Mesothelial cell of epicardium (in vitro differentiated cells): ENCODE measurements at regions not wholly inside any gene's neighbourhood (a gene's known extent, or its start where the extent isn't known, plus 50 kb on each side); places are given as distances from the start of the nearest gene placed in this dataset.

Experiments
- DNase-seq, 2 experiments: peaks; one replicate each; pipeline ENCODE4 v3.0.0; 2021; ENCODE audit warnings: low spot score in 2 of 2; ENCODE audit not compliant: unreplicated experiment in 2 of 2
- H3K27ac Mint-ChIP-seq: 2 replicates; pipeline ENCODE4 v1.8.0; 2021; ENCODE audit warnings: mixed read lengths
- H3K27me3 Mint-ChIP-seq: 2 replicates; pipeline ENCODE4 v1.8.0; 2021; ENCODE audit warnings: low read depth, mixed read lengths
- H3K36me3 Mint-ChIP-seq: 2 replicates; pipeline ENCODE4 v1.8.0; 2021; ENCODE audit warnings: mixed read lengths
- H3K4me1 Mint-ChIP-seq: 2 replicates; pipeline ENCODE4 v1.8.0; 2021; ENCODE audit warnings: mixed read lengths
- H3K4me3 Mint-ChIP-seq: 2 replicates; pipeline ENCODE4 v1.8.0; 2021; ENCODE audit warnings: mild to moderate bottlenecking, moderate library complexity, mixed read lengths
- H3K9me3 Mint-ChIP-seq: 2 replicates; pipeline ENCODE4 v1.8.0; 2021; ENCODE audit warnings: mixed read lengths
- TF ChIP-seq, protein P1 (sequence below): fragments of 200-600 bp; sonication (generic); IDR thresholded peaks from one replicate; pipeline ENCODE4 v1.5.0; 2021; ENCODE audit warnings: antibody characterized with exemption; ENCODE audit not compliant: unreplicated experiment

DNA sequence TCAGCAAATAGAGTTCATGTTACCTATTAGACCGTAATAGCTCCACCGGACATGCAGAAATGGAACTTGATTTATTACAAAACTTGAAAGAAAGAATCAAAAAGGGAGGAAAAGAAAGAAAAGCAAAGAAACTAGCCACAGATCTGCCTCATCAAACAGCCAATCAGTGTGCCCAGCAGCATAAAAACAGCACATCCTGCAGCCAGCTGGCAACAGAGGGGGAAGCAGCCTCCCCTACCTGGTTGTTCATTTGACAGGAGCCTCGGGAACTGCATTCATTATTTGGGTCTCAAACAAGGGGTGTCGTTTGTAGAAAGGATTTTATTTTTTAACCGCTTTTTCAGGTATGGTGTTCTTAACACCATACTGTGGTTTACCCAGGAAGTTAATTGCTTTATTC lies 181.5 kb upstream of the TOPAZ1 start:
- H3K9me3 Mint-ChIP-seq, result no peaks in the 10 kb centered on the region
- H3K27ac Mint-ChIP-seq, result no peak overlapping the region
- H3K36me3 Mint-ChIP-seq, result no peaks in the 10 kb centered on the region
- no peak for DNase-seq
- H3K4me3 Mint-ChIP-seq, result no peak overlapping the region
- H3K4me1 Mint-ChIP-seq, result peaks cover 35% of the 10 kb centered on the region
- H3K27me3 Mint-ChIP-seq, result peaks cover 64% of the 10 kb centered on the region
- TF ChIP-seq, protein P1, sequence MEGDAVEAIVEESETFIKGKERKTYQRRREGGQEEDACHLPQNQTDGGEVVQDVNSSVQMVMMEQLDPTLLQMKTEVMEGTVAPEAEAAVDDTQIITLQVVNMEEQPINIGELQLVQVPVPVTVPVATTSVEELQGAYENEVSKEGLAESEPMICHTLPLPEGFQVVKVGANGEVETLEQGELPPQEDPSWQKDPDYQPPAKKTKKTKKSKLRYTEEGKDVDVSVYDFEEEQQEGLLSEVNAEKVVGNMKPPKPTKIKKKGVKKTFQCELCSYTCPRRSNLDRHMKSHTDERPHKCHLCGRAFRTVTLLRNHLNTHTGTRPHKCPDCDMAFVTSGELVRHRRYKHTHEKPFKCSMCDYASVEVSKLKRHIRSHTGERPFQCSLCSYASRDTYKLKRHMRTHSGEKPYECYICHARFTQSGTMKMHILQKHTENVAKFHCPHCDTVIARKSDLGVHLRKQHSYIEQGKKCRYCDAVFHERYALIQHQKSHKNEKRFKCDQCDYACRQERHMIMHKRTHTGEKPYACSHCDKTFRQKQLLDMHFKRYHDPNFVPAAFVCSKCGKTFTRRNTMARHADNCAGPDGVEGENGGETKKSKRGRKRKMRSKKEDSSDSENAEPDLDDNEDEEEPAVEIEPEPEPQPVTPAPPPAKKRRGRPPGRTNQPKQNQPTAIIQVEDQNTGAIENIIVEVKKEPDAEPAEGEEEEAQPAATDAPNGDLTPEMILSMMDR, result no peak

DNA sequence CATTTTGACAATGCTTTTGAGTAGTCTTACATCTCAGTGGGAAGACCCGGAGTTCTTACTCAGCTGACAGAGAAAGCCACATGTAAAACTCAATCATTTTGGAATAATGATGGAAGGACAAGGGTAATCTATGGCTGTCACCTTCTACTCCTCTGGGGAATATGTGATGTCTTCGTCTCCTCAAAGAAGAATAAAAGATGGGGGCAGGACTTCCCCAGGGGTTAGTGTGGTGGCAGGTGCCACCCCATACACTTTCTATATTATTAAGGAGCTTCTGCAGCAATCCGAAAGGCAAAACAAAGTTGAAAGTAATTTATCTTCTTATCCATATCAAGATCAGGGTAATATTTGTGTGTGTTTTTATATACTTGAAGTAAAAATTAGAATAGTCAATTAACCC lies 180.4 kb upstream of the TOPAZ1 start:
- TF ChIP-seq, protein P1, result no peak
- no peak overlapping the region for H3K4me3 Mint-ChIP-seq
- H3K4me1 Mint-ChIP-seq, result peaks cover 27% of the 10 kb centered on the region
- H3K9me3 Mint-ChIP-seq, result no peaks in the 10 kb centered on the region
- H3K27me3 Mint-ChIP-seq, result peaks cover 63% of the 10 kb centered on the region
- H3K36me3 Mint-ChIP-seq, result no peaks in the 10 kb centered on the region
- DNase-seq, result no peak
- H3K27ac Mint-ChIP-seq, result no peak overlapping the region

DNA sequence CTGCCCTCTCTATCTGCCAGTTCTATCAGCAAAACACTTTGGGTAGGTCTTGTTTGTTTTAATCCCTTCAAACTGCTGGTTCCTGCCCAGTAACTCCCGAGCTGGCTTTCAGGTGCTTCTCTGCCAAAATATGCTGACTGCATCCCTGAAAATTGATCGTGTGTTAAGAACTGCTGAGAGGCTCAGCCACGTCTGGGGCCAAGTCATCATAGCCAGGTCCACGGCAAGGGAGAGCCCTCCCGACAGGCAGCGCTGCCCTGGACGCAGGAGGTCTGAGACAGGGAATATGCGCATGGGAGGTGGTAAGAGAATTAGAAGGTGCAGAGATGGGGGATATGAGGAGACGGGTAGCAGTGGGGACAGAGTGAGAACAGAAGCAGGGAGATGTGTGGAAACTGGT lies 179.7 kb upstream of the TOPAZ1 start:
- H3K27me3 Mint-ChIP-seq, result peaks cover 61% of the 10 kb centered on the region

DNA sequence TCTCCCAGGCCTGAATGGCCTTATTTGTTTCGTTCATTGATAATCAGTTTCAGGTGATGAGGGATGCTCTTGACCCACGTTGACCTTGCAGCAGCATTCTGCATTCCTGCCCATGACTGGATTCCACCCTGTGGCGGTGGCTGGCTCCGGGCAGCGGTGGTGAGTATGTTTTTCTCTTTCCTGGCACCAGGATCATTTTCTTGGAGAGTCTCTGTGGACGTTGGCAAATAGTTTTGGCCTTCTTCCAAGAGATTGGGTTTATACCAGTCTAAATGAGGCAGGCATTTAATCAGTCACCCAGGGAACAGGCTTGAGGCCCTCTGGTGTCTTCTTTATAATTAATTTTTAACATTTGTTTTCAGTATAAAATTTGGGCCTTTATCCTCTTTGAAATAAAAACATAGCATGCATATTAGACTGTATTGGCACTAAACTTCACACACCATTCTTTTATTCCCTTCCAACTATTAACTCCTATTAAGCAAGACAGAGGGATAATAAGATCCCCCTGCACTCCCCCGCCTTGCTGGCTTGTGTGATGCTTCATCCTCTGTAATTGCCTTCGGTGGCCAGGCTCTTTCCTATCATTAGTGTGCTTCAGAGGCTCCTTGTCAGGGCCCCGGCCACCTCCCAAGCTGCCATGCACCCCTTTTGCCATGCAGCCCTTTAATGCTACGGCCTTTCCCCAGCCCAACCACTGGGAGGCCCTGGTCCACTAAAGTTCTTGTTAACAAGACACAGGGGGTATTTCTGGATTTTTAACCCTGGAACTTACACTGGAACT lies 176.2 kb upstream of the TOPAZ1 start:
- Mint-ChIP-seq H3K36me3 (no peaks in the 10 kb centered on the region), H3K27ac (no peak overlapping the region)

More for the DNA sequence above, 179.7 kb upstream of the TOPAZ1 start:
- no peak overlapping the region for H3K4me3 Mint-ChIP-seq
- H3K36me3 Mint-ChIP-seq, result no peaks in the 10 kb centered on the region
- TF ChIP-seq, protein P1, result no peak
- no peak for DNase-seq
- no peak overlapping the region for H3K27ac Mint-ChIP-seq
- peaks cover 25% of the 10 kb centered on the region for H3K4me1 Mint-ChIP-seq
- H3K9me3 Mint-ChIP-seq, result no peaks in the 10 kb centered on the region

DNA sequence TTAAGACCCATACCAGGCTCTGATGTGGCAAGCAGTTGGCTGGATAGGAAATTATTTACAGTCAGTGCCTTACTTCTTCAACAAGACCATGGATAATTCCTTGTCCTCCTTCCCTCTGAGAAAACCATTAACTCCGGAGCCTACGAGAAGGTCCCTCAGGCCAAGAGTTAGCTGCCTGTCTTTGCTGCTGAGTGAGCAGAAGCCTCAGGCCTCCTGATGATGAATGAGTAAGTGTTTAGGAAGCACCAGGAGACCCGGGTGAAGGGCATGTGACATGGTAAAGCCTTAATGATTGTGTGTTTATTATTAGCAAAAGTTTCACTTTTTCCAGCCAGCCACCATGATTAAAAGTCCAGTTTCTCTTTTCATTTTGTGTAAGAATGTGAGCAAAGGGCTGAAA lies 174.9 kb upstream of the TOPAZ1 start:
- H3K9me3 Mint-ChIP-seq, result no peaks in the 10 kb centered on the region
- H3K27me3 Mint-ChIP-seq, result peaks cover 22% of the 10 kb centered on the region
- no peak for DNase-seq
- no peaks in the 10 kb centered on the region for H3K36me3 Mint-ChIP-seq
- H3K4me1 Mint-ChIP-seq, result peaks cover 4% of the 10 kb centered on the region
- H3K4me3 Mint-ChIP-seq, result no peak overlapping the region
- no peak overlapping the region for H3K27ac Mint-ChIP-seq
- TF ChIP-seq, protein P1, result no peak

More for the DNA sequence above, 176.2 kb upstream of the TOPAZ1 start:
- Mint-ChIP-seq H3K27me3 (peaks cover 30% of the 10 kb centered on the region), H3K9me3 (no peaks in the 10 kb centered on the region), H3K4me1 (peaks cover 9% of the 10 kb centered on the region), H3K4me3 (no peak overlapping the region)
- TF ChIP-seq, protein P1, result no peak
- no peak for DNase-seq

DNA sequence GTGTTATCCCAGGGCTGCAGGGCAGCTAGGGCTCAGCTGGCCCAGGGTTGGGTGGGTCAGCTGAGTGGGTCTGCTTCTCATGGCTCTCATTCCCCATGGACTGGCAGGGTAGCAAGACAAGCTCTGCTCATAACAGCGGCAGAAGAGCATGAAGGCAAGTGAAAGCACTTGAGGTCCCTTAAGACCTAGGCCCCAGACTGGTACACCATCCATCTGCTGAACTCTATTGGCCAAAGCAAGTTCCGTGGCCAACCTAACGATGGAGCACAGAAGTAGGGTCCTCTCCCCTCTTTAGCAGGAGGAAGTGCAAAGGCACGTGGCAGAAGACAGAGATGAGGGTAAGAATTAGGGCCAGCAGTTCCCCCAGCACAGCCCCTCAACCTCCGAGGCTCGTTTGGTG lies 174.3 kb upstream of the TOPAZ1 start:
- H3K4me1 Mint-ChIP-seq, result no peaks in the 10 kb centered on the region
- no peaks in the 10 kb centered on the region for H3K36me3 Mint-ChIP-seq
- H3K9me3 Mint-ChIP-seq, result no peaks in the 10 kb centered on the region
- H3K27ac Mint-ChIP-seq, result no peak overlapping the region
- TF ChIP-seq, protein P1, result no peak
- no peak overlapping the region for H3K4me3 Mint-ChIP-seq
- no peak for DNase-seq
- peaks cover 17% of the 10 kb centered on the region for H3K27me3 Mint-ChIP-seq
